ENCODE measurements at regions not wholly inside any gene's neighbourhood (a gene's known extent, or its start where the extent isn't known, plus 50 kb on each side); places are given as distances from the start of the nearest gene placed in this dataset.

GRCh38 chr13:83508771-83509301, 373.4 kb downstream of the SLITRK1 start:
- no peak for DNase-seq (ENCODE audit: low spot score)
- ATAC-seq (ENCODE audit: low FRiP score), result peak; percentile 54
- TF ChIP-seq, protein P1, sequence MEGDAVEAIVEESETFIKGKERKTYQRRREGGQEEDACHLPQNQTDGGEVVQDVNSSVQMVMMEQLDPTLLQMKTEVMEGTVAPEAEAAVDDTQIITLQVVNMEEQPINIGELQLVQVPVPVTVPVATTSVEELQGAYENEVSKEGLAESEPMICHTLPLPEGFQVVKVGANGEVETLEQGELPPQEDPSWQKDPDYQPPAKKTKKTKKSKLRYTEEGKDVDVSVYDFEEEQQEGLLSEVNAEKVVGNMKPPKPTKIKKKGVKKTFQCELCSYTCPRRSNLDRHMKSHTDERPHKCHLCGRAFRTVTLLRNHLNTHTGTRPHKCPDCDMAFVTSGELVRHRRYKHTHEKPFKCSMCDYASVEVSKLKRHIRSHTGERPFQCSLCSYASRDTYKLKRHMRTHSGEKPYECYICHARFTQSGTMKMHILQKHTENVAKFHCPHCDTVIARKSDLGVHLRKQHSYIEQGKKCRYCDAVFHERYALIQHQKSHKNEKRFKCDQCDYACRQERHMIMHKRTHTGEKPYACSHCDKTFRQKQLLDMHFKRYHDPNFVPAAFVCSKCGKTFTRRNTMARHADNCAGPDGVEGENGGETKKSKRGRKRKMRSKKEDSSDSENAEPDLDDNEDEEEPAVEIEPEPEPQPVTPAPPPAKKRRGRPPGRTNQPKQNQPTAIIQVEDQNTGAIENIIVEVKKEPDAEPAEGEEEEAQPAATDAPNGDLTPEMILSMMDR (IDR thresholded peaks at IDR 0.05), result no peak

GRCh38 chr13:83503424-83503823, 378.9 kb downstream of the SLITRK1 start:
- ATAC-seq (ENCODE audit: low FRiP score), result no peak
- TF ChIP-seq, protein P1 (IDR thresholded peaks at IDR 0.05), result no peak
- DNase-seq (ENCODE audit: low spot score), result no peak

- TF ChIP-seq, protein P1 (IDR thresholded peaks at IDR 0.05), result no peak
- ATAC-seq (ENCODE audit: low FRiP score), result no peak
- DNase-seq (ENCODE audit: low spot score), result no peak
Measured at GRCh38 chr13:83499286-83499685, 383.0 kb downstream of the SLITRK1 start.

- ATAC-seq (ENCODE audit: low FRiP score), result no peak
- TF ChIP-seq, protein P1 (IDR thresholded peaks at IDR 0.05), result no peak
- DNase-seq (ENCODE audit: low spot score), result no peak
Measured at GRCh38 chr13:83498481-83499190, 383.6 kb downstream of the SLITRK1 start.

GRCh38 chr13:83498045-83498444, 384.2 kb downstream of the SLITRK1 start:
- TF ChIP-seq, protein P1 (IDR thresholded peaks at IDR 0.05), result no peak
- ATAC-seq (ENCODE audit: low FRiP score), result no peak
- no peak for DNase-seq (ENCODE audit: low spot score)

DNA sequence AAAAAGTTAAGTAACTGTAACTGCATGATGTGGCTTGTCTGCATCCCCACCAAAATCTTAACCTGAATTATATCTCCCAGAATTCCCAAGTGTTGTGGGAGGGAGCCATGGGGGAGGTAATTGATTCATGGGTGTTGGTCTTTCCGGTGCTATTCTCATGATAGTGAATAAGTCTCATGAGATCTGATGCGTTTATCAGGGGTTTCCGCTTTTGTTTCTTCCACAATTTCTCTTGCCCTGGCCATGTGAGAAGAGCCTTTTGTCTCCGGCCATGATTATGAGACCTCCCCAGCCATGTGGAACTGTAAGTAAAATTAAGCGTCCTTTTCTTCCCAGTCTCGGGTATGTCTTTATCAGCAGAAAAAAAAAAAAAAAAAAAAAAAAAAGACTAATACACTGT, 385.8 kb downstream of the SLITRK1 start:
- no peak for DNase-seq (ENCODE audit: low spot score)
- TF ChIP-seq, protein P1 (IDR thresholded peaks at IDR 0.05), result no peak

GRCh38 chr13:83485101-83485500, 397.2 kb downstream of the SLITRK1 start:
- ATAC-seq (ENCODE audit: low FRiP score), result no peak
- TF ChIP-seq, protein P1 (IDR thresholded peaks at IDR 0.05), result no peak
- DNase-seq (ENCODE audit: low spot score), result no peak

More for the DNA sequence above, 385.8 kb downstream of the SLITRK1 start:
- no peak for ATAC-seq (ENCODE audit: low FRiP score)

Data from omental fat pad (tissue), 3 donors.